Tibial nerve (tissue), 4 donors: ENCODE measurements at regions not wholly inside any gene's neighbourhood (a gene's known extent, or its start where the extent isn't known, plus 50 kb on each side); places are given as distances from the start of the nearest gene placed in this dataset.

Experiments used
- EP300 ChIP-seq, 2 donors: sonication (generic); formaldehyde crosslinking; IDR thresholded peaks; one replicate each; pipeline ENCODE4 v1.6.1; 2017; ENCODE audit warnings: antibody characterized with exemption in 2 of 2, mild to moderate bottlenecking in 1 of 2
- POLR2A ChIP-seq, 2 donors: fragments of 450-650 bp; IDR thresholded peaks; one replicate each; pipeline ENCODE4 v1.6.1; 2017; ENCODE audit warnings: antibody characterized with exemption in 2 of 2, mild to moderate bottlenecking in 2 of 2, moderate library complexity in 2 of 2
- TF ChIP-seq, protein P1 (sequence below), 5 experiments: fragments of 200-600 bp in 3 of 5; fragments of 450-650 bp in 2 of 5; sonication (generic) in 3 of 5; IDR thresholded peaks; one replicate each; pipeline ENCODE4 v1.5.1; 2016 to 2019; ENCODE audit warnings: antibody characterized with exemption in 5 of 5, mild to moderate bottlenecking in 3 of 5, moderate library complexity in 2 of 5

DNA sequence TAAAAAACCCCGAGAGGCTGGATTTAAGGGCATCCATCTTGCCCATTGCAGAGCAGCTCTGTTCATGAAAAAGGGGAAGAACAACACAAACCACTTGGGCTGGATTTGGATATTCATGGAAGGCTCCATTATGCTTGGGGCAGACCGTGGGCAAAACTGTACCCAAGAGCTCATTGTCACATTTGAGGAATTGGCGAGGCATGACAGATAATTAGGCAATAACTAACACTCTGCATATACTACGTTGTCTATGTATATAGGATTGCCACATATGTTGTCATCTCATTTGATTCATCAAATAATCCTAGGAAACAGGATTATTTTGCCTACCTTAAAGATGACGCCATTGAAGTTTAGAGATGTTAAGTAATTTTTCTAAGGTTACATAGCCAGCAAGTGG is 255.4 kb downstream of the SMARCA2 start:
- TF ChIP-seq, protein P1, sequence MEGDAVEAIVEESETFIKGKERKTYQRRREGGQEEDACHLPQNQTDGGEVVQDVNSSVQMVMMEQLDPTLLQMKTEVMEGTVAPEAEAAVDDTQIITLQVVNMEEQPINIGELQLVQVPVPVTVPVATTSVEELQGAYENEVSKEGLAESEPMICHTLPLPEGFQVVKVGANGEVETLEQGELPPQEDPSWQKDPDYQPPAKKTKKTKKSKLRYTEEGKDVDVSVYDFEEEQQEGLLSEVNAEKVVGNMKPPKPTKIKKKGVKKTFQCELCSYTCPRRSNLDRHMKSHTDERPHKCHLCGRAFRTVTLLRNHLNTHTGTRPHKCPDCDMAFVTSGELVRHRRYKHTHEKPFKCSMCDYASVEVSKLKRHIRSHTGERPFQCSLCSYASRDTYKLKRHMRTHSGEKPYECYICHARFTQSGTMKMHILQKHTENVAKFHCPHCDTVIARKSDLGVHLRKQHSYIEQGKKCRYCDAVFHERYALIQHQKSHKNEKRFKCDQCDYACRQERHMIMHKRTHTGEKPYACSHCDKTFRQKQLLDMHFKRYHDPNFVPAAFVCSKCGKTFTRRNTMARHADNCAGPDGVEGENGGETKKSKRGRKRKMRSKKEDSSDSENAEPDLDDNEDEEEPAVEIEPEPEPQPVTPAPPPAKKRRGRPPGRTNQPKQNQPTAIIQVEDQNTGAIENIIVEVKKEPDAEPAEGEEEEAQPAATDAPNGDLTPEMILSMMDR (IDR thresholded peaks at IDR 0.05), result no peak
- TF ChIP-seq EP300 (IDR thresholded peaks at IDR 0.05) (no peak), POLR2A (IDR thresholded peaks at IDR 0.05) (no peak)
